ENCODE measurements at regions not wholly inside any gene's neighbourhood (a gene's known extent, or its start where the extent isn't known, plus 50 kb on each side); places are given as distances from the start of the nearest gene placed in this dataset.

- Histone ChIP-seq H3K36me3 (ENCODE audit: control insufficient read depth in 1 of 2, insufficient read depth in 2 of 2, low read length in 2 of 2) (no peaks in the 10 kb centered on the region), H3K4me3 (replicated peaks in 1 of 2; ENCODE audit: low read depth in 1 of 2, low read length in 2 of 2) (no peak overlapping the region), H3K9ac (ENCODE audit: low read length) (no peak overlapping the region), H4K20me1 (ENCODE audit: insufficient read depth) (no peaks in the 10 kb centered on the region), H3K9me3 (ENCODE audit: control insufficient read depth in 1 of 2, insufficient read depth in 1 of 2, low read depth in 1 of 2, low read length in 2 of 2) (0 out of 4 replicates have a peak, but pooled peaks cover 0 to 3% of the 10 kb centered on the region in 2 experiments), H3K4me1 (ENCODE audit: control insufficient read depth in 1 of 2, insufficient read depth in 2 of 2, low read length in 2 of 2) (peaks cover 3 to 7% of the 10 kb centered on the region in 2 experiments; a peak in 2 of 4 replicates), H3K27me3 (ENCODE audit: insufficient read depth, low read length) (peaks cover 14% of the 10 kb centered on the region; the same call in 1 of the 2 replicates), H3K9me2 (ENCODE audit: insufficient read depth) (no peaks in the 10 kb centered on the region), H2AFZ (ENCODE audit: low read depth, low read length, poor library complexity, severe bottlenecking) (no peak overlapping the region), H3K4me2 (ENCODE audit: low read length) (no peak overlapping the region), H3K27ac (ENCODE audit: low read depth, low read length) (no peak overlapping the region), H3K79me2 (ENCODE audit: insufficient read depth, low read length) (no peaks in the 10 kb centered on the region)
- DNase-seq (ENCODE audit: low read depth, low spot score) (no peak), ATAC-seq (no peak)
- ChIA-PET POLR2A (no interaction called here), RAD21 (ENCODE audit: low non-redundant PET in 1 of 2, low total read pairs in 2 of 2, uncharacterized antibody in 2 of 2, unreplicated experiment in 2 of 2) (no interaction called here), CTCF (no interaction called here)
- no TSS peak for BruUV-seq (replicated peaks)
- intact Hi-C loops (cut with micrococcal nuclease), result loop anchor here (5.0 kb wide), 1 partner anchor 35 kb away; no protein-coding TSS in a partner anchor
- TF ChIP-seq SRF (IDR thresholded peaks at IDR 0.05; ENCODE audit: low read depth) (no peak), CEBPB (IDR thresholded peaks at IDR 0.05; ENCODE audit: low read depth) (no peak), POLR2A (IDR thresholded peaks at IDR 0.05; ENCODE audit: borderline replicate concordance, extremely low read depth, insufficient read depth, insufficient read length) (no peak), CBX3 (IDR thresholded peaks at IDR 0.05; ENCODE audit: low read depth) (no peak), MAX (IDR thresholded peaks at IDR 0.05) (no peak), POLR2AphosphoS5 (IDR thresholded peaks at IDR 0.05; ENCODE audit: low read depth, low read length) (no peak), ZFX (IDR thresholded peaks at IDR 0.05) (no peak), SP1 (IDR thresholded peaks at IDR 0.05; ENCODE audit: low read depth) (no peak), EGR1 (IDR thresholded peaks at IDR 0.05; ENCODE audit: low read depth) (no peak), ZNF274 (IDR thresholded peaks at IDR 0.05; ENCODE audit: low read depth, low read length) (no peak), RAD21 (IDR thresholded peaks at IDR 0.05; ENCODE audit: low read depth) (no peak), TCF7L2 (IDR thresholded peaks at IDR 0.05; ENCODE audit: borderline replicate concordance, extremely low read depth, insufficient read depth, insufficient read length) (no peak)
- TF ChIP-seq, protein P1, sequence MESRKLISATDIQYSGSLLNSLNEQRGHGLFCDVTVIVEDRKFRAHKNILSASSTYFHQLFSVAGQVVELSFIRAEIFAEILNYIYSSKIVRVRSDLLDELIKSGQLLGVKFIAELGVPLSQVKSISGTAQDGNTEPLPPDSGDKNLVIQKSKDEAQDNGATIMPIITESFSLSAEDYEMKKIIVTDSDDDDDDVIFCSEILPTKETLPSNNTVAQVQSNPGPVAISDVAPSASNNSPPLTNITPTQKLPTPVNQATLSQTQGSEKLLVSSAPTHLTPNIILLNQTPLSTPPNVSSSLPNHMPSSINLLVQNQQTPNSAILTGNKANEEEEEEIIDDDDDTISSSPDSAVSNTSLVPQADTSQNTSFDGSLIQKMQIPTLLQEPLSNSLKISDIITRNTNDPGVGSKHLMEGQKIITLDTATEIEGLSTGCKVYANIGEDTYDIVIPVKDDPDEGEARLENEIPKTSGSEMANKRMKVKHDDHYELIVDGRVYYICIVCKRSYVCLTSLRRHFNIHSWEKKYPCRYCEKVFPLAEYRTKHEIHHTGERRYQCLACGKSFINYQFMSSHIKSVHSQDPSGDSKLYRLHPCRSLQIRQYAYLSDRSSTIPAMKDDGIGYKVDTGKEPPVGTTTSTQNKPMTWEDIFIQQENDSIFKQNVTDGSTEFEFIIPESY (IDR thresholded peaks at IDR 0.05; ENCODE audit: extremely low read depth, insufficient replicate concordance, low read length), result no peak
- TF ChIP-seq, protein P2, sequence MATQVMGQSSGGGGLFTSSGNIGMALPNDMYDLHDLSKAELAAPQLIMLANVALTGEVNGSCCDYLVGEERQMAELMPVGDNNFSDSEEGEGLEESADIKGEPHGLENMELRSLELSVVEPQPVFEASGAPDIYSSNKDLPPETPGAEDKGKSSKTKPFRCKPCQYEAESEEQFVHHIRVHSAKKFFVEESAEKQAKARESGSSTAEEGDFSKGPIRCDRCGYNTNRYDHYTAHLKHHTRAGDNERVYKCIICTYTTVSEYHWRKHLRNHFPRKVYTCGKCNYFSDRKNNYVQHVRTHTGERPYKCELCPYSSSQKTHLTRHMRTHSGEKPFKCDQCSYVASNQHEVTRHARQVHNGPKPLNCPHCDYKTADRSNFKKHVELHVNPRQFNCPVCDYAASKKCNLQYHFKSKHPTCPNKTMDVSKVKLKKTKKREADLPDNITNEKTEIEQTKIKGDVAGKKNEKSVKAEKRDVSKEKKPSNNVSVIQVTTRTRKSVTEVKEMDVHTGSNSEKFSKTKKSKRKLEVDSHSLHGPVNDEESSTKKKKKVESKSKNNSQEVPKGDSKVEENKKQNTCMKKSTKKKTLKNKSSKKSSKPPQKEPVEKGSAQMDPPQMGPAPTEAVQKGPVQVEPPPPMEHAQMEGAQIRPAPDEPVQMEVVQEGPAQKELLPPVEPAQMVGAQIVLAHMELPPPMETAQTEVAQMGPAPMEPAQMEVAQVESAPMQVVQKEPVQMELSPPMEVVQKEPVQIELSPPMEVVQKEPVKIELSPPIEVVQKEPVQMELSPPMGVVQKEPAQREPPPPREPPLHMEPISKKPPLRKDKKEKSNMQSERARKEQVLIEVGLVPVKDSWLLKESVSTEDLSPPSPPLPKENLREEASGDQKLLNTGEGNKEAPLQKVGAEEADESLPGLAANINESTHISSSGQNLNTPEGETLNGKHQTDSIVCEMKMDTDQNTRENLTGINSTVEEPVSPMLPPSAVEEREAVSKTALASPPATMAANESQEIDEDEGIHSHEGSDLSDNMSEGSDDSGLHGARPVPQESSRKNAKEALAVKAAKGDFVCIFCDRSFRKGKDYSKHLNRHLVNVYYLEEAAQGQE (IDR thresholded peaks at IDR 0.05; ENCODE audit: low read depth), result no peak
These were observed 148.8 kb downstream of the VAPA start for GRCh38 chr18:10062302-10063300.

All from HCT116 (cell line).